SK-N-SH (cell line): ENCODE measurements at regions not wholly inside any gene's neighbourhood (a gene's known extent, or its start where the extent isn't known, plus 50 kb on each side); places are given as distances from the start of the nearest gene placed in this dataset.

Source experiments
- CTCF ChIA-PET: fragments of 300-600, 350-600 bp; formaldehyde crosslinking; extraction: SDS; loops from one replicate; lab custom pipeline; 2021; lab: Yijun Ruan, JAX
- POLR2A ChIA-PET: fragments of 350-600 bp; sonication (Branson Sonifier 250); formaldehyde crosslinking; extraction: SDS; loops from one replicate; lab custom pipeline; 2020; ENCODE audit warnings: antibody characterized with exemption, inconsistent platforms; lab: Yijun Ruan, JAX
- DNase-seq: peaks from one replicate; pipeline ENCODE4 v3.0.0; 2012
- H2AFZ ChIP-seq: fragments of 200-600 bp; sonication (generic); 2 replicates; pipeline ENCODE4 v1.8.1; 2016; ENCODE audit warnings: antibody characterized with exemption, mild to moderate bottlenecking, low read depth
- H3F3A ChIP-seq: fragments of 200-600 bp; sonication (generic); replicated peaks from 2 replicates; pipeline ENCODE3; 2016; ENCODE audit warnings: antibody characterized with exemption, mild to moderate bottlenecking; ENCODE audit not compliant: insufficient read depth
- H3K27ac ChIP-seq, 2 experiments: fragments of 200-500 bp in 1 of 2; fragments of 200-600 bp in 1 of 2; sonication (Bioruptor generic) in 1 of 2; sonication (generic), shearing (Covaris generic) in 1 of 2; 2 replicates each; pipeline versions ENCODE4 v1.5.1 to v1.6.1; 2014 to 2016; ENCODE audit warnings: low read depth in 2 of 2, inconsistent platforms in 1 of 2, low read length in 1 of 2, mild to moderate bottlenecking in 1 of 2, mixed read lengths in 1 of 2
- H3K27me3 ChIP-seq: fragments of 200-600 bp; sonication (generic), shearing (Covaris generic); 2 replicates; pipeline ENCODE4 v1.6.1; 2016; ENCODE audit warnings: mixed run types; ENCODE audit not compliant: insufficient read depth
- H3K36me3 ChIP-seq, 2 experiments: fragments of 200-500 bp in 1 of 2; fragments of 200-600 bp in 1 of 2; sonication (Bioruptor generic) in 1 of 2; sonication (generic) in 1 of 2; replicated peaks in 1 of 2; 2 replicates each; pipeline versions ENCODE3 to v1.5.1; 2014 to 2016; ENCODE audit warnings: low read length in 1 of 2, mild to moderate bottlenecking in 1 of 2; ENCODE audit not compliant: insufficient read depth in 2 of 2, control insufficient read depth in 1 of 2
- H3K4me1 ChIP-seq, 2 experiments: fragments of 200-500 bp in 1 of 2; fragments of 200-600 bp in 1 of 2; sonication (Bioruptor generic) in 1 of 2; sonication (generic), shearing (Covaris generic) in 1 of 2; 2 replicates each; pipeline versions ENCODE4 v1.5.1 to v1.6.1; 2014 to 2016; ENCODE audit warnings: low read depth in 1 of 2, low read length in 1 of 2, mixed run types in 1 of 2; ENCODE audit not compliant: insufficient read depth in 2 of 2, control insufficient read depth in 1 of 2
- H3K4me2 ChIP-seq: fragments of 200-600 bp; sonication (generic), shearing (Covaris generic); 2 replicates; pipeline ENCODE4 v1.6.1; 2017; ENCODE audit warnings: mixed run types
- H3K4me3 ChIP-seq, 2 experiments: fragments of 200-500 bp in 1 of 2; fragments of 200-600 bp in 1 of 2; sonication (Bioruptor generic) in 1 of 2; sonication (generic), shearing (Covaris generic) in 1 of 2; 2 replicates each; pipeline versions ENCODE4 v1.5.1 to v1.8.1; 2014 to 2016; ENCODE audit warnings: low read depth in 2 of 2, inconsistent platforms in 1 of 2, low read length in 1 of 2, mild to moderate bottlenecking in 1 of 2, mixed read lengths in 1 of 2, moderate library complexity in 1 of 2
- H3K79me2 ChIP-seq: fragments of 200-600 bp; sonication (generic); 2 replicates; pipeline ENCODE4 v1.8.1; 2017; ENCODE audit warnings: mild to moderate bottlenecking; ENCODE audit not compliant: insufficient read depth
- H3K9ac ChIP-seq: fragments of 200-600 bp; sonication (generic); 2 replicates; pipeline ENCODE4 v1.6.1; 2017; ENCODE audit warnings: mixed run types
- H3K9me2 ChIP-seq: fragments of 200-600 bp; sonication (generic); 2 replicates; pipeline ENCODE4 v1.6.1; 2017; ENCODE audit warnings: mixed run types
- H3K9me3 ChIP-seq: fragments of 200-600 bp; sonication (generic); 2 replicates; pipeline ENCODE4 v1.6.1; 2017; ENCODE audit warnings: mixed run types, mild to moderate bottlenecking, moderate library complexity
- H4K20me1 ChIP-seq: fragments of 200-600 bp; sonication (generic); 2 replicates; pipeline ENCODE4 v1.6.1; 2017; ENCODE audit warnings: mild to moderate bottlenecking, mixed run types; ENCODE audit not compliant: insufficient read depth
- CHD2 ChIP-seq: fragments of 150-350 bp; IDR thresholded peaks from 2 replicates; pipeline ENCODE4 v1.6.1; 2018; ENCODE audit warnings: low read length; ENCODE audit not compliant: partially characterized antibody
- CTCF ChIP-seq: fragments of 200-600 bp; sonication (generic); IDR thresholded peaks from 2 replicates; pipeline ENCODE4 v1.6.1; 2017; ENCODE audit warnings: antibody characterized with exemption, mild to moderate bottlenecking, moderate library complexity
- ELF1 ChIP-seq: IDR thresholded peaks from 2 replicates; pipeline ENCODE4 v1.4.0; 2012
- EP300 ChIP-seq, 2 experiments: IDR thresholded peaks; 2 replicates each; pipeline versions ENCODE4 v1.4.0 to v1.6.1; 2012; ENCODE audit warnings: borderline replicate concordance in 1 of 2, low read depth in 1 of 2, low read length in 1 of 2
- GABPA ChIP-seq: IDR thresholded peaks from 2 replicates; pipeline ENCODE4 v1.4.0; 2012; ENCODE audit warnings: low read depth, mild to moderate bottlenecking
- MEF2A ChIP-seq: IDR thresholded peaks from 2 replicates; pipeline ENCODE4 v1.4.0; 2012; ENCODE audit warnings: low read depth, borderline replicate concordance
- NFIC ChIP-seq: IDR thresholded peaks from 2 replicates; pipeline ENCODE4 v1.4.0; 2012; ENCODE audit warnings: borderline replicate concordance
- POLR2AphosphoS5 ChIP-seq: IDR thresholded peaks from 2 replicates; pipeline ENCODE4 v1.6.1; 2012; ENCODE audit warnings: low read depth, low read length
- RAD21 ChIP-seq: IDR thresholded peaks from 2 replicates; pipeline ENCODE4 v1.6.1; 2012; ENCODE audit warnings: mild to moderate bottlenecking, low read length
- RCOR1 ChIP-seq: fragments of 150-350 bp; IDR thresholded peaks from 2 replicates; pipeline ENCODE4 v1.6.1; 2017; ENCODE audit warnings: antibody characterized with exemption, low read length
- TAF1 ChIP-seq: IDR thresholded peaks from 2 replicates; pipeline ENCODE4 v1.6.1; 2012; ENCODE audit warnings: low read depth, mild to moderate bottlenecking, low read length, moderate library complexity, borderline replicate concordance
- YY1 ChIP-seq: IDR thresholded peaks from 2 replicates; pipeline ENCODE4 v1.4.0; 2012; ENCODE audit warnings: low read depth, mild to moderate bottlenecking
- WGBS: methylation state at CpG from one replicate; pipeline ENCODE4 v1.1.6; 2017; ENCODE audit warnings: low lambda C conversion rate; 5-methylcytosine and 5-hydroxymethylcytosine counted together
- TF ChIP-seq, protein P1 (sequence below): IDR thresholded peaks from 2 replicates; pipeline ENCODE4 v1.6.1; 2012; ENCODE audit warnings: mild to moderate bottlenecking, low read depth, low read length, moderate library complexity
- TF ChIP-seq, protein P2 (sequence below): IDR thresholded peaks from 2 replicates; pipeline ENCODE4 v1.4.0; 2012; ENCODE audit warnings: low read depth, borderline replicate concordance
- TF ChIP-seq, protein P3 (sequence below): IDR thresholded peaks from 2 replicates; pipeline ENCODE4; 2012

DNA sequence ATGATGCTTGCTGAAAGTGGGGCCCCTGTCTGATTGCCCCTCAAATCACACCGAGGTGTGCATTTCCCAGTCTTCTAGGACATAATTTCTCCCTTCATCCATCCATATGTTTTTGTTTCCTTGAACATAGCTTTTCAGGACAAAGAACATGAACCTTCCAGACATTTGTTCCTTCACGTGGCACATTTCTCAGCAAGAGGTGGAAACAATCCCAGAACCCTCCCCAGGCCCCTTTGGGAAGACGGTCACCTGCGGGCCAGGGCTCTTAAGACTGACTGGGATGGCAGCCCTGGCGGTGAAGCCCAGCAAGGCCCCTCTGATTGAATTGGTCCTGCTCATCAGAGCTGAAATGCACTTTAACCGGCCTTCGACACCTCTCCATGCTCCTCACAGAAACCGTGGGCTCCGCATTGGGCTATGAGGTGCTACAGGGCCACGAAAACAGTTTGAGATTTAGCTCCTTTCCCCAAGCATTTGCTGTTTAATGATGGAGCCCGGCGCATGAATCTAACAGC is 522.5 kb upstream of the DPP6 start:
- Histone ChIP-seq H3F3A (no peaks in the 10 kb centered on the region), H3K4me2 (no peak overlapping the region), H3K27ac (no peak overlapping the region), H2AFZ (no peak overlapping the region), H3K79me2 (no peaks in the 10 kb centered on the region), H3K27me3 (no peaks in the 10 kb centered on the region), H3K4me3 (no peak overlapping the region), H3K9me2 (no peaks in the 10 kb centered on the region), H3K4me1 (no peaks in the 10 kb centered on the region), H3K9me3 (no peaks in the 10 kb centered on the region), H4K20me1 (no peaks in the 10 kb centered on the region), H3K9ac (no peak overlapping the region), H3K36me3 (no peaks in the 10 kb centered on the region)
- CTCF ChIA-PET, result no interaction called here
- POLR2A ChIA-PET, result no interaction called here
- WGBS, result 6% methylated on average over 12 of the region's 12 CpGs
- no peak for DNase-seq
- TF ChIP-seq MEF2A (no peak), NFIC (no peak), CHD2 (no peak), TAF1 (no peak), GABPA (no peak), ELF1 (no peak), YY1 (no peak), RCOR1 (no peak), RAD21 (no peak)
- TF ChIP-seq, protein P1, sequence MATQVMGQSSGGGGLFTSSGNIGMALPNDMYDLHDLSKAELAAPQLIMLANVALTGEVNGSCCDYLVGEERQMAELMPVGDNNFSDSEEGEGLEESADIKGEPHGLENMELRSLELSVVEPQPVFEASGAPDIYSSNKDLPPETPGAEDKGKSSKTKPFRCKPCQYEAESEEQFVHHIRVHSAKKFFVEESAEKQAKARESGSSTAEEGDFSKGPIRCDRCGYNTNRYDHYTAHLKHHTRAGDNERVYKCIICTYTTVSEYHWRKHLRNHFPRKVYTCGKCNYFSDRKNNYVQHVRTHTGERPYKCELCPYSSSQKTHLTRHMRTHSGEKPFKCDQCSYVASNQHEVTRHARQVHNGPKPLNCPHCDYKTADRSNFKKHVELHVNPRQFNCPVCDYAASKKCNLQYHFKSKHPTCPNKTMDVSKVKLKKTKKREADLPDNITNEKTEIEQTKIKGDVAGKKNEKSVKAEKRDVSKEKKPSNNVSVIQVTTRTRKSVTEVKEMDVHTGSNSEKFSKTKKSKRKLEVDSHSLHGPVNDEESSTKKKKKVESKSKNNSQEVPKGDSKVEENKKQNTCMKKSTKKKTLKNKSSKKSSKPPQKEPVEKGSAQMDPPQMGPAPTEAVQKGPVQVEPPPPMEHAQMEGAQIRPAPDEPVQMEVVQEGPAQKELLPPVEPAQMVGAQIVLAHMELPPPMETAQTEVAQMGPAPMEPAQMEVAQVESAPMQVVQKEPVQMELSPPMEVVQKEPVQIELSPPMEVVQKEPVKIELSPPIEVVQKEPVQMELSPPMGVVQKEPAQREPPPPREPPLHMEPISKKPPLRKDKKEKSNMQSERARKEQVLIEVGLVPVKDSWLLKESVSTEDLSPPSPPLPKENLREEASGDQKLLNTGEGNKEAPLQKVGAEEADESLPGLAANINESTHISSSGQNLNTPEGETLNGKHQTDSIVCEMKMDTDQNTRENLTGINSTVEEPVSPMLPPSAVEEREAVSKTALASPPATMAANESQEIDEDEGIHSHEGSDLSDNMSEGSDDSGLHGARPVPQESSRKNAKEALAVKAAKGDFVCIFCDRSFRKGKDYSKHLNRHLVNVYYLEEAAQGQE, result no peak
- TF ChIP-seq, protein P2, sequence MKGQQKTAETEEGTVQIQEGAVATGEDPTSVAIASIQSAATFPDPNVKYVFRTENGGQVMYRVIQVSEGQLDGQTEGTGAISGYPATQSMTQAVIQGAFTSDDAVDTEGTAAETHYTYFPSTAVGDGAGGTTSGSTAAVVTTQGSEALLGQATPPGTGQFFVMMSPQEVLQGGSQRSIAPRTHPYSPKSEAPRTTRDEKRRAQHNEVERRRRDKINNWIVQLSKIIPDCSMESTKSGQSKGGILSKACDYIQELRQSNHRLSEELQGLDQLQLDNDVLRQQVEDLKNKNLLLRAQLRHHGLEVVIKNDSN, result no peak
- TF ChIP-seq, protein P3, sequence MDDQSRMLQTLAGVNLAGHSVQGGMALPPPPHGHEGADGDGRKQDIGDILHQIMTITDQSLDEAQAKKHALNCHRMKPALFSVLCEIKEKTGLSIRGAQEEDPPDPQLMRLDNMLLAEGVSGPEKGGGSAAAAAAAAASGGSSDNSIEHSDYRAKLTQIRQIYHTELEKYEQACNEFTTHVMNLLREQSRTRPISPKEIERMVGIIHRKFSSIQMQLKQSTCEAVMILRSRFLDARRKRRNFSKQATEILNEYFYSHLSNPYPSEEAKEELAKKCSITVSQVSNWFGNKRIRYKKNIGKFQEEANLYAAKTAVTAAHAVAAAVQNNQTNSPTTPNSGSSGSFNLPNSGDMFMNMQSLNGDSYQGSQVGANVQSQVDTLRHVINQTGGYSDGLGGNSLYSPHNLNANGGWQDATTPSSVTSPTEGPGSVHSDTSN, result no peak

GRCh38 chr7:153530441-153530840 is 521.8 kb upstream of the DPP6 start:
- Histone ChIP-seq H3K4me2 (no peak overlapping the region), H3K4me1 (no peaks in the 10 kb centered on the region), H3K79me2 (no peaks in the 10 kb centered on the region)
- no peak for DNase-seq
- CTCF ChIA-PET, result no interaction called here
- 11% methylated on average over 9 of the region's 9 CpGs for WGBS
- TF ChIP-seq CTCF (no peak), RAD21 (no peak), POLR2AphosphoS5 (no peak), EP300 (IDR thresholded peaks at IDR 0.05; ENCODE audit: borderline replicate concordance in 1 of 2, low read depth in 1 of 2, low read length in 1 of 2) (no peak)
- TF ChIP-seq, protein P3, result no peak
- TF ChIP-seq, all 33 proteins: peak for 0
- Histone ChIP-seq H3K4me3 (no peak overlapping the region), H3K27me3 (no peaks in the 10 kb centered on the region), H3K36me3 (no peaks in the 10 kb centered on the region), H3F3A (no peaks in the 10 kb centered on the region), H2AFZ (no peak overlapping the region), H3K9me2 (no peaks in the 10 kb centered on the region), H3K9me3 (no peaks in the 10 kb centered on the region), H3K9ac (no peak overlapping the region), H4K20me1 (no peaks in the 10 kb centered on the region), H3K27ac (no peak overlapping the region)
- POLR2A ChIA-PET, result no interaction called here
